NCI-H345 treated with DMSO at 0.1 percent for 48 hours (cell line): ENCODE measurements at regions not wholly inside any gene's neighbourhood (a gene's known extent, or its start where the extent isn't known, plus 50 kb on each side); places are given as distances from the start of the nearest gene placed in this dataset.
"Not testable (repeated sequence)": the region's sequence is repeated elsewhere in the genome, so short reads cannot be mapped to it uniquely, and the experiment has no call there.

ENCODE experiments used
- DNase-seq: peaks from one replicate; lab custom pipeline; 2025; ENCODE audit not compliant: unreplicated experiment; lab: John Stamatoyannopoulos, UW

- not testable (repeated sequence) for DNase-seq
Observed at GRCh38 chrX:31014474-31014873, 57.4 kb downstream of the FTHL17 start.

GRCh38 chrX:31012509-31013025, 59.3 kb downstream of the FTHL17 start:
- no peak for DNase-seq

GRCh38 chrX:31007321-31007720, 64.5 kb downstream of the FTHL17 start:
- no peak for DNase-seq

- no peak for DNase-seq
Observed at GRCh38 chrX:31006027-31006426, 65.8 kb downstream of the FTHL17 start.

- DNase-seq, result no peak
Observed at GRCh38 chrX:30997411-30997810, 74.4 kb downstream of the FTHL17 start.

- no peak for DNase-seq
Observed at GRCh38 chrX:30995705-30996104, 76.1 kb downstream of the FTHL17 start.

- DNase-seq, result no peak
Observed at GRCh38 chrX:30995060-30995700, 76.7 kb downstream of the FTHL17 start.

GRCh38 chrX:30994018-30994417, 77.8 kb downstream of the FTHL17 start:
- DNase-seq, result not testable (repeated sequence)

GRCh38 chrX:30992381-30992904, 79.4 kb downstream of the FTHL17 start:
- DNase-seq, result peak; percentile 77

GRCh38 chrX:30990361-30990760, 81.5 kb downstream of the FTHL17 start:
- no peak for DNase-seq

- DNase-seq, result no peak
Observed at GRCh38 chrX:30982467-30982866, 89.4 kb downstream of the FTHL17 start.

- DNase-seq, result no peak
Observed at GRCh38 chrX:30981968-30982367, 89.9 kb downstream of the FTHL17 start.

GRCh38 chrX:30979271-30979670, 90.2 kb upstream of the TAB3 start:
- DNase-seq, result no peak

GRCh38 chrX:30975467-30975866, 86.4 kb upstream of the TAB3 start:
- DNase-seq, result no peak

- DNase-seq, result no peak
Observed at GRCh38 chrX:30973784-30974427, 84.9 kb upstream of the TAB3 start.

GRCh38 chrX:30971774-30972603, 82.9 kb upstream of the TAB3 start:
- no peak for DNase-seq

- no peak for DNase-seq
Observed at GRCh38 chrX:30967516-30967915, 78.5 kb upstream of the TAB3 start.

- no peak for DNase-seq
Observed at GRCh38 chrX:30965767-30966166, 76.7 kb upstream of the TAB3 start.

- DNase-seq, result no peak
Observed at GRCh38 chrX:30961387-30962174, 72.5 kb upstream of the TAB3 start.

- DNase-seq, result no peak
Observed at GRCh38 chrX:30957753-30958152, 68.7 kb upstream of the TAB3 start.

GRCh38 chrX:30955687-30956086, 66.6 kb upstream of the TAB3 start:
- no peak for DNase-seq
